Uterus (tissue), 3 donors: ENCODE measurements at regions not wholly inside any gene's neighbourhood (a gene's known extent, or its start where the extent isn't known, plus 50 kb on each side); places are given as distances from the start of the nearest gene placed in this dataset.

Source experiments
- DNase-seq, 2 donors: peaks; one replicate each; pipeline ENCODE4 v3.0.0-alpha.2; 2019 to 2020
- H3K27ac ChIP-seq, 2 donors: fragments of 200-600 bp; sonication (generic); 1 replicate in 1 of 2; 2 replicates in 1 of 2; pipeline ENCODE4 v1.5.1; 2016 to 2018
- H3K27me3 ChIP-seq, 2 donors: fragments of 200-600 bp; sonication (generic); one replicate each; pipeline ENCODE4 v1.5.1; 2018 to 2019; ENCODE audit warnings: control low read depth in 1 of 2
- H3K36me3 ChIP-seq, 2 donors: fragments of 200-600 bp; sonication (generic); one replicate each; pipeline ENCODE4 v1.5.1; 2019; ENCODE audit warnings: control low read depth in 1 of 2
- H3K4me1 ChIP-seq, 2 donors: fragments of 200-600 bp; sonication (generic); one replicate each; pipeline ENCODE4 v1.5.1; 2018 to 2019; ENCODE audit warnings: control low read depth in 1 of 2
- H3K4me3 ChIP-seq, 2 donors: fragments of 200-600 bp; sonication (generic); 1 replicate in 1 of 2; 2 replicates in 1 of 2; pipeline ENCODE4 v1.5.1; 2018 to 2019; ENCODE audit warnings: mild to moderate bottlenecking in 1 of 2
- H3K9me3 ChIP-seq, 2 donors: fragments of 200-600 bp; sonication (generic); one replicate each; pipeline ENCODE4 v1.5.1; 2019; ENCODE audit warnings: control low read depth in 1 of 2
- CTCF ChIP-seq, 4 experiments: fragments of 200-600 bp in 2 of 4; fragments of 450-650 bp in 2 of 4; sonication (generic) in 2 of 4; IDR thresholded peaks; one replicate each; pipeline ENCODE4 v1.5.1; 2016 to 2019; ENCODE audit warnings: antibody characterized with exemption in 4 of 4, mild to moderate bottlenecking in 2 of 4, moderate library complexity in 1 of 4
- POLR2A ChIP-seq, 2 donors: fragments of 450-650 bp; IDR thresholded peaks; one replicate each; pipeline ENCODE4 v1.6.1; 2016; ENCODE audit warnings: antibody characterized with exemption in 2 of 2, mild to moderate bottlenecking in 1 of 2, moderate library complexity in 1 of 2
- intact Hi-C: fragments of 100-400 bp; cut with DNase I; formaldehyde crosslinking; loops from one replicate; pipeline ENCODE4 v1.15.1; 2023; ENCODE audit warnings: low total_unique reads
- donor health status: DM: yes; HTN: yes; CAD: no.

GRCh38 chr19:28404472-28404871, 808.5 kb downstream of the UQCRFS1 start:
- H3K27me3 ChIP-seq, result no peaks in the 10 kb centered on the region
- H3K4me3 ChIP-seq, result no peak overlapping the region
- no peaks in the 10 kb centered on the region for H3K36me3 ChIP-seq
- no peak for DNase-seq
- intact Hi-C loops, result no loop called here
- H3K4me1 ChIP-seq, result no peaks in the 10 kb centered on the region
- TF ChIP-seq CTCF (IDR thresholded peaks at IDR 0.05) (no peak), POLR2A (IDR thresholded peaks at IDR 0.05) (no peak)
- H3K9me3 ChIP-seq, result no peaks in the 10 kb centered on the region
- H3K27ac ChIP-seq, result no peak overlapping the region

- DNase-seq, result no peak
- Histone ChIP-seq H3K27me3 (no peaks in the 10 kb centered on the region), H3K4me1 (no peaks in the 10 kb centered on the region), H3K27ac (no peak overlapping the region), H3K9me3 (no peaks in the 10 kb centered on the region), H3K4me3 (no peak overlapping the region), H3K36me3 (no peaks in the 10 kb centered on the region)
- TF ChIP-seq POLR2A (IDR thresholded peaks at IDR 0.05) (no peak), CTCF (IDR thresholded peaks at IDR 0.05) (no peak)
- intact Hi-C loops, result no loop called here
Measured at GRCh38 chr19:28403690-28404089, 809.3 kb downstream of the UQCRFS1 start.

- no peaks in the 10 kb centered on the region for H3K36me3 ChIP-seq
- TF ChIP-seq CTCF (IDR thresholded peaks at IDR 0.05) (no peak), POLR2A (IDR thresholded peaks at IDR 0.05) (no peak)
- no peaks in the 10 kb centered on the region for H3K4me1 ChIP-seq
- no peak overlapping the region for H3K27ac ChIP-seq
- H3K4me3 ChIP-seq, result no peak overlapping the region
- H3K27me3 ChIP-seq, result no peaks in the 10 kb centered on the region
- DNase-seq, result no peak
- intact Hi-C loops, result no loop called here
- no peaks in the 10 kb centered on the region for H3K9me3 ChIP-seq
Measured at GRCh38 chr19:28402701-28403290, 810.2 kb downstream of the UQCRFS1 start.

- Histone ChIP-seq H3K27me3 (no peaks in the 10 kb centered on the region), H3K9me3 (no peaks in the 10 kb centered on the region), H3K27ac (no peak overlapping the region), H3K4me1 (no peaks in the 10 kb centered on the region), H3K36me3 (no peaks in the 10 kb centered on the region), H3K4me3 (no peak overlapping the region)
- TF ChIP-seq CTCF (IDR thresholded peaks at IDR 0.05) (no peak), POLR2A (IDR thresholded peaks at IDR 0.05) (no peak)
- intact Hi-C loops, result no loop called here
- no peak for DNase-seq
Measured at GRCh38 chr19:28401739-28402424, 811.1 kb downstream of the UQCRFS1 start.

- Histone ChIP-seq H3K9me3 (no peaks in the 10 kb centered on the region), H3K27me3 (no peaks in the 10 kb centered on the region), H3K27ac (no peak overlapping the region), H3K36me3 (no peaks in the 10 kb centered on the region), H3K4me1 (no peaks in the 10 kb centered on the region), H3K4me3 (no peak overlapping the region)
- DNase-seq, result no peak
- intact Hi-C loops, result no loop called here
- TF ChIP-seq CTCF (IDR thresholded peaks at IDR 0.05) (no peak), POLR2A (IDR thresholded peaks at IDR 0.05) (no peak)
Measured at GRCh38 chr19:28400953-28401671, 811.8 kb downstream of the UQCRFS1 start.
